Inflammatory macrophage treated with lipopolysaccharide for 4 hours (primary cell): ENCODE measurements at regions not wholly inside any gene's neighbourhood (a gene's known extent, or its start where the extent isn't known, plus 50 kb on each side); places are given as distances from the start of the nearest gene placed in this dataset.
"Not testable (repeated sequence)": the region's sequence is repeated elsewhere in the genome, so short reads cannot be mapped to it uniquely, and the experiment has no call there.

Source experiments
- DNase-seq: peaks from one replicate; pipeline ENCODE4 v3.0.0-alpha.2; 2020

DNA sequence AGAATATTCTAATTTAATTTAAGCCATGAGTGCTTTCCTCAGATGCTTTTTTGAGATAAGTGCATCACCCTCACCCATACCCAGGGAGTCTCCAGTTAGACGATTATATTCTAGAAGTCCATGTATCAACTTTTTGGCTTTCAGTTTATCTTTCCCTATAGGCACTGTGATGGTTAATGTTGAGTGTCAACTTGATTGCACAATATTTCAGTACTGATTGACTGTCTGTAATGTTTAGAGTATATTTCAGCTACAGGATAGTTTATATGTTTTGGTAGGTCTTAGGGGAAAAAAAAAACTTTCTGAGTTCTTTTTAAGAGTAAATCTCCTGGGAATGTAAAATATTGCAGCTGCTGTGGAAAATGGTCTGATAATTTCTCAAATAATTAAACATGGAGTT, 535.4 kb downstream of the ADRA2A start:
- DNase-seq, result no peak

- DNase-seq, result no peak
These were observed 549.4 kb downstream of the GPAM start for GRCh38 chr10:111634191-111634590.

- DNase-seq, result no peak
These were observed 537.5 kb downstream of the GPAM start for GRCh38 chr10:111646021-111646420.

DNA sequence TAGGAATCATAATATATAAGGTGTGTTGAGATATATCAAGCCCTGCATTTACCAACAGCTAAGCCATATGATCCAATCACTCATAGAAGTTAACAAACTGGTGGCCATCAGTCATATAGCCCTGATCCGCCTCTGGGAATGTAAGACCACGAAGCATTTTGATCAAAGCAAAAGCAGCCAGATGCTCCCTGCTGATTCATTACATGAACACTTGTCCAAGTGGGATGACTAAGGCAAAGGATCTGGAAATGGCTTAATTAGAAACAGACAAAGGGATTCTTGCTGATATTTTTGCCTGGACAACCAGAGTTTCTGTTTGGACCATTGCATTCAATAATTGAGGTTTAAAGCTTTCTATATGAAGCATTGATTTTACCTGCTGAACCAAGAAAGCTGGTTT, 535.5 kb downstream of the GPAM start:
- DNase-seq, result no peak

DNA sequence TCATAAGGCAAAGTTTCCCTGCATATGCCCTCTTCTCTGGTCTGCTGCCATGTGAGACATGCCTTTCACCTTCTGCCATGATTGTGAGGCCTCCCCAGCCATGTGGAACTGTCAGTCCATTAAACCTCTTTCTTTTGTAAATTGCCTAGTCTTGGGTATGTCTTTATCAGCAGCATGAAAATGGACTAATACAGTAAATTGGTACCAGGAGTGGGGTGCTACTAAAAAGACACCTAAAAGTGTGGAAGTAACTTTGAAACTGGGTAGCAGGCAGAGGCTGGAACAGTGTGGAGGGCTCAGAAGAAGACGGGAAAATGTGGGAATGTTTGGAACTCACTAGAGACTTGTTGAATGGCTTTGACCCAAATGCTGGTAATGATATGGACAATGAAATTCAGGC, 534.5 kb downstream of the GPAM start:
- DNase-seq, result not testable (repeated sequence)

DNA sequence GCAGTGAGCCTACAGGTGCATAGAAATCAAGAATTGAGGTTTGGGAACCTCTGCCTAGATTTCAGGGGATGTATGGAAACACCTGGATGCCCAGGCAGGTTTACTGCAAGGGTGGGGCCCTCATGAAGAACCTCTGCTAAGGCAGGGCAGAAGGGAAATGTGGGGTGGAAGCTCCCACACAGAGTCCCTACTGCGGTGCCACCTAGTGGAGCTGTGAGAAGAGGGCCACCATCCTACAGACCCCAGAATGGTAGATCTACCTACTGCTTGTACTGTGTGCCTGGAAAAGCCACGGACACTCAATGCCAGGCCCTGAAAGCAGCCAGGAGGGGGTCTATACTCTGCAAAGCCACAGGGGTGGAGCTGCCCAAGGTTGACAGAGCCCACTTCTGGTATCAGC, 533.5 kb downstream of the GPAM start:
- DNase-seq, result no peak

GRCh38 chr10:111656066-111656465, 527.5 kb downstream of the GPAM start:
- DNase-seq, result no peak

DNA sequence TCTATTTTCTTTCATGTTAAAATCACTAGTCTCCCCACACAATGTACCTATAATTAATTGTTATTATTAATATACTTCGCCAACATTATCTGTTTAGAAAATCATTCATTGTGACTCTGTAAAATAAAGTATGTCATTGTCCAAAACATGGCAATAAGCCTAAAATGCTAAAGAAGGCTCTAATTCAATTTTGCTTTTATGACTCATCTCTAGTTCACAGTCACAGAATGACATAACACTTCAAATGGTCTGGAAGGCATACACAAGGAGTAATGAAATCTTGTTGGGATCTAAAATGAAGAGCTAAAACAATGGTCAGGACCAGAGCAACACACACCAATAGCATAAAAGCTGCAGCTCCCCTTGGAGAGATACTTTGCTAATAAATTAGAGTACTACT, 505.8 kb downstream of the GPAM start:
- DNase-seq, result no peak

DNA sequence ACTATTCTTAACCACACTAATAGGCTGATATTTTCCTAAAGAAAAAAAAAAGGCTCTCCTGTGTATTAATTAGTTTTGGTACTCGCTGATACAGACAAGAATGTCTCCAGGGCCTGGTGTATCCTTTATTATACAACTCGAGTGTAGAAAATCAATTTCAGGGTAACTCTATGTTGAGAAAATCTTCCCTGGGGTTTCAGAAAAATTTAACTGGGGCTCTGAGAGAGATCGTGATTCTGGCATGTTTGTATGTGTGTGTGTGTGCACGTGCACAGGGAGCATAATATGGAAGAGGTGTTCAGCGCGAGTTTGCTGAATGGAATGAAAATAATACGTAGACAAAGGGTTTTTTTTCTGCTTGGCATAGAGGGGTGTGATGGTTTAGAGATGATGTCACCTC, 496.8 kb downstream of the GPAM start:
- no peak for DNase-seq

DNA sequence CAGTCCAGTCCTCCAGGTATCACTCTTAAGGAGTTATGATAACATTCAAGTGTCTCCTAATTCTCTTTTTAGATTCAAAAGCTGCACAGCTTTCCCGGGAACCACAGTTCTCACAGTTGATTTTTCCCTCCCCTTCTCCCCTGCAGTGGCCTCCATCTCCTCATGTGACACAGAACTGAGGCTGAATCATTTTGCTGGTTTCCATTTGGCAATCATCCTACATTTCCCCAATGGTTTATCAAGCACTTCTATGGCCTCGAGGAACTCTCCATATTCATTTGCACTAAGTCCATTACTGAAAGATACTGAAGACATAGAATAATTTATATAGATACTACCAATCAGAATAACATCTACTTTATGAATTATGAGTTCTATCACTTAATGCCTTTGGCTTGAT, 484.9 kb downstream of the GPAM start:
- no peak for DNase-seq

- no peak for DNase-seq
These were observed 479.6 kb downstream of the GPAM start for GRCh38 chr10:111703986-111704385.

DNA sequence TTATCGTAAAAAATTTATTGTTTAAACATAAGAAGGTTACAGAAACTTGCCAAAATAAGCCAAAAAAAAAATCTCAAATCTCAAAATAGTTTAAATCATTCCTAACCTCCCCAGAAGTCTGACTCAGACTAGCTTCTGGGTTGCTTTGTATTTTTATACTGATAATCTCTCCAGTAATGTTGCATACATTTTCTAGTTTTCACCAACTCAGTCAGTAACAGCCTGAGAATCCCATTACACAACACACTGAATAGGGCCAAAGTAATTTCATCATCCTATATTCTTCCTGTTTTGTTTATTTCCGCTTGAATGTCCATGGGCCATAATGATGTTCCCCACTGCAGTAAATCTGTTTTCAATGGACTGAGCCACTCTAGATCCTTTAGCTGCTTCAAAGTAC, 478.5 kb downstream of the GPAM start:
- no peak for DNase-seq

DNA sequence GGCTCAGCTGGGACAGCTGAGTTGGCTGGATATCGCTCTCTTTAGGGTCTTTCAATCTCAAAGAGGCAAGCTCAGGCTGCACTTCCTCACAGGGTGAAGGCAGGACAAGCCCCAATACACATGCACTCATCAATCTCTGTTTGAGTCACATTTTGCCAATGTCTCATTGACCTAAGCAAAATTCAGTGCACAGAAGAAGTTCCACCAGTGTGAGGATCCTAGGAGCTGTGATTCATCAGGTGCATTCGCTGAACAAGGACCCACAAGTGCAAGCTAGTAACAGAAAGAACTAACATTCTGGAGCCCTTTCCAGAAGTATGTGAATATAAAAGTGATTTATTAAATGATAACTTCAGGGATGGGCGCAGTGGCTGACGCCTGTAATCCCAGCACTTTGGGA, 477.2 kb downstream of the GPAM start:
- DNase-seq, result no peak

DNA sequence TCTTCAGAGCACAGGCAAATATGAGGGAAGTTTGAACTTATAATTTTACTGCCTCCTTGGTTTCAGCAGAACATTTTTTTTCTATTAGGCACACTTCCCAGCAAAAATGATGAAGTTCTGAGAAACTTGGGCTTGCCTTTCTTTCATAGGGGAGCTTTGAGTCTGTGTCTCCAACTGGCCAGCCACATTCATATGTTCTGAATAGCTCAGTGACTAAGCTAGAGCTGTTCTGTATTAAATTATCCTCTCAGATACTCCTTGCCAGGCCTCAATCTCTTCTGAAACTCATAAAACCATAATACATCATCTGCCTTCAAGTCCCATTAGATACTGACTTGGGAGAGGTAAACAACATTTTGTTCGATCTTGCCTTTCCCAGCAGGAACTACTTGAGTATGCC, 476.5 kb downstream of the GPAM start:
- DNase-seq, result no peak

- DNase-seq, result no peak
These were observed 474.0 kb downstream of the GPAM start for GRCh38 chr10:111709603-111710002.

GRCh38 chr10:111716032-111716431, 467.5 kb downstream of the GPAM start:
- no peak for DNase-seq

GRCh38 chr10:111724121-111724520, 459.4 kb downstream of the GPAM start:
- DNase-seq, result no peak

DNA sequence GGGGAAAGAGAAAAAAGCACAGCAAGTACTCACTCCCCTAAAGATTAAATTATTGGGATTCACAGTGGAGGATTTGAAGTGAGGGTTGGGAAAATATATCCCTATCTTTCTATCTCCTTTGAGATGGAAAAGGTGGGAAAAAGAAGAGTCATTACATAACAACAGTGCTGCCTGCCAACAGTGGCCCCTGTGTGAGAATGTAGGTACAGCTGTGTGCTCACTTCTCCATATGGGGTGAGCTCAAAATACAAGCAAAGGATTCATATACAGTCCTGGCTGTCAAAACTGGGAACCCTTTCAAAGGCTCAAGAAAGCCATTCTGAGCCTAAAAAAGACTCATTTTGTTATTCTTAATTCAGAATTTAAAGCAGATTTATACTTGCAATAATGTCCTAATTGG, 458.5 kb downstream of the GPAM start:
- DNase-seq, result no peak

GRCh38 chr10:111732166-111732785, 451.3 kb downstream of the GPAM start:
- no peak for DNase-seq

DNA sequence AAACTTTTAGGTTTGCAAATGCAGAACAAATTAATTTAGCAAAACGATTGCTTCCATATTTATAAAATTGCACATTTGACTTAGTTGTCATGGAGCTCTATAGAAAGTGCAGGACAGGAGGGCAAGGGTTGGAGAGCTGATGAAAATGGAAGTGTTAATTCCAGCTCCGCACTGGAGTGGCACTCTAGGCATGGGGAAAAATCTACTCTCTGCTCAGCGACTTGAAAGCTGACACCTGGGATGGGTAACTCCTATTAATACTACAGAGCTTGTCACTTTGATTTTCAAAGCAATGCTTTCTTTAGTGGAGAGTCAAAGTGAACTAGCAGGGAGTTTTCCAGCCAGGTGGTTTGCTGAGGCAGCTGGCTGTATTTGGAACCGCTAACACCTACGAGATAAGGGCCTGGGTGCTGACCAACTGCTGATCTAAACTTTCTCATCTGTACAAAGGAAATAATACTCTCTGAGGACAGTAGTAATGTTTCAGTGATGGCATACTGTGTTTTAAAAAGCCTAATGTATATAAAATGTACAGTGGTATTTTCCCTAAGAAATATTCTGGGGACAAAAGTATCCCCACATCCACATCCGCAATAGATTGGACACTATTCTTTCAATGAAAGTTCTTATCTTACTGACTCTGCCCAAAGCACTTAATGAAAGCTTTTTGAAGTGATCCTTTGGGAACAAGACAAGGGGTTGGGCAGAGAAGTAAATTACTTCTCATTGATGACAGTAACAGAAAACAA, 444.3 kb downstream of the GPAM start:
- DNase-seq, result no peak

DNA sequence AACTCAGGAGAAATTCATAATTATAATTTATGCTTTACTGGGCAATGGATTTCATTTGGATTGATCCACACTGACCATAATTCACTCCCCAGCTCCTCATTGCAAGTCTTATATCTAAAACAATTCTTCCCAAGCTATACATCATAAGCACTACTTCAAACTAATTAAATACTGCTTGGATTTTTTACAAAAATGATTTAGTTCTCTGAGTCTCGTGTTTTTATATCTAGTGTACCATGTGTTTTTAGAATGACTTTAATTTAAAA, 443.8 kb downstream of the GPAM start:
- DNase-seq, result no peak

- no peak for DNase-seq
These were observed 437.6 kb downstream of the GPAM start for GRCh38 chr10:111745982-111746381.

- no peak for DNase-seq
These were observed 435.8 kb downstream of the GPAM start for GRCh38 chr10:111747751-111748150.

- DNase-seq, result no peak
These were observed 435.4 kb downstream of the GPAM start for GRCh38 chr10:111748184-111748583.

- no peak for DNase-seq
These were observed 433.3 kb downstream of the GPAM start for GRCh38 chr10:111750165-111750849.
